Activated naive CD8-positive, alpha-beta T cell treated with anti-CD3 and anti-CD28 coated beads for 36 hours (primary cell): ENCODE measurements at regions not wholly inside any gene's neighbourhood (a gene's known extent, or its start where the extent isn't known, plus 50 kb on each side); places are given as distances from the start of the nearest gene placed in this dataset.
A peak's percentile ranks its signal among the peaks of the same experiment; 100 is the strongest.

ENCODE experiments used
- DNase-seq: peaks from one replicate; pipeline ENCODE4 v3.0.0; 2021
- H3K27ac Mint-ChIP-seq: one replicate; pipeline ENCODE4 v1.8.0; 2022; ENCODE audit warnings: mild to moderate bottlenecking, moderate library complexity, mixed read lengths
- H3K27me3 Mint-ChIP-seq: one replicate; pipeline ENCODE4 v1.8.0; 2022; ENCODE audit warnings: mild to moderate bottlenecking, mixed read lengths
- H3K36me3 Mint-ChIP-seq: one replicate; pipeline ENCODE4 v1.8.0; 2021; ENCODE audit warnings: mild to moderate bottlenecking, mixed read lengths
- H3K4me1 Mint-ChIP-seq: one replicate; pipeline ENCODE4 v1.8.0; 2021; ENCODE audit warnings: mixed read lengths
- H3K4me3 Mint-ChIP-seq: one replicate; pipeline ENCODE4 v1.8.0; 2022; ENCODE audit warnings: mild to moderate bottlenecking, moderate library complexity, mixed read lengths
- H3K9me3 Mint-ChIP-seq: one replicate; pipeline ENCODE4 v1.8.0; 2022; ENCODE audit warnings: mixed read lengths

GRCh38 chr10:83678850-83679249 is 460.5 kb upstream of the GHITM start:
- no peak for DNase-seq
- no peaks in the 10 kb centered on the region for H3K36me3 Mint-ChIP-seq
- H3K27me3 Mint-ChIP-seq = no peaks in the 10 kb centered on the region
- H3K4me3 Mint-ChIP-seq = no peak overlapping the region
- peaks cover 11% of the 10 kb centered on the region for H3K4me1 Mint-ChIP-seq
- H3K9me3 Mint-ChIP-seq = peaks cover 3% of the 10 kb centered on the region
- no peak overlapping the region for H3K27ac Mint-ChIP-seq

DNA sequence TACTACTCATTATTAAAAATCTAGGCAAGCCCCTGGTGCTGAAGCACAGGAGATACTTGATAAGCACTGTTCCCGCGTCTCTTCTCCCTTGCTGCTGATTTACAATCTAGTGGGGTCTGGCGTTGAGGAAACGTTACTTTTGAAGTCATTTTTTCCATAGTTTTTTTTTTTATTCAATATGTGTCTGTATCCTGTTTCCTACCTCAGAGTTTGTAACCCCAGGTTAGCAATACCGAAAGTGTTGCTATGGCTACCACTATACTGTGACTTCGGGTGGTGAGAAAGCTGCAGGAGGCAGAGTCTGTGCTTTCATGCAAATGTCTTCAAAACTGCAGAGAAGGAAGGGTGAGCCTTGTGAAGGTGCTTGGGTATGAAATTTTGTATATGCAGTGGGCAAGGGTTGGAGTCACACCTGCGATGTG is 458.8 kb upstream of the GHITM start:
- Mint-ChIP-seq H3K27me3 (no peaks in the 10 kb centered on the region), H3K36me3 (no peaks in the 10 kb centered on the region), H3K27ac (no peak overlapping the region), H3K4me3 (no peak overlapping the region), H3K4me1 (peaks cover 11% of the 10 kb centered on the region), H3K9me3 (peaks cover 3% of the 10 kb centered on the region)
- DNase-seq = peak; percentile 18

DNA sequence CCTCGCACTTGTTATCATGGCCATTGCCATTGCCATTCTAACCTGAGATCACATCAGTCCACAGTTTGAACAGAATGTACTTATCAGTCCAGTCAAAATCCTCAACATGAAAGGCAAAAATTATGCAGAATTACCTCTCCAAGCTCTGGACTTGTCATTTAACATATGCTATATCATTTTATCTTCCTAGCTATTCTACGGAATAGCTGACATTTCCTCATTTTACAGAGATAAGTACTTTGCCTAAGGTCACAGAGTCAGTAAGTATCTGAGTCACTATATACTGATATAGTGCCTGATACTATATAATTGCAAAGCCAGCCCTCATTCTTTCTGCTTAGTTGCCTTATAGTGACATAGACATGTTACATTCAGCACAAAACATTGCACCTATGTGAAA is 456.9 kb upstream of the GHITM start:
- Mint-ChIP-seq H3K27me3 (no peaks in the 10 kb centered on the region), H3K9me3 (peaks cover 3% of the 10 kb centered on the region), H3K36me3 (no peaks in the 10 kb centered on the region), H3K27ac (no peak overlapping the region), H3K4me3 (no peak overlapping the region), H3K4me1 (peaks cover 11% of the 10 kb centered on the region)
- DNase-seq = no peak

DNA sequence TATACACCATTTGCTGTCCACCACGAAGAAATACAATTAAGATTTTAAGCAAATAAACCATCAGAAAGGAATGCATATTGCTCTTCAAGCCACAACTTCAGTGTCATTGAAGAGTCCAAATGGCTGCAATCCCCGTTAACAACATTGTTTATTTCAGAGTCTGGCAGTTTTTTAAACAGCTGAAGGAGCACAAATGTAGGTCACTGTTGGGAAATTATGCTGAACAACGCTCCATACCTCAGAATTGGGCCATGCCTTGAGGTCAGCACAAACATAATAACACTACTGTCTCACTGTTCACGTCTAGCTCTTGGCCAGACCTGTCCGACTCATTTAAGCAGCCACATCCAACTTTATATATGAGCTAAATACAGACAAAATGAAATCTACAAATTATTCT is 453.9 kb upstream of the GHITM start:
- Mint-ChIP-seq H3K36me3 (no peaks in the 10 kb centered on the region), H3K27me3 (no peaks in the 10 kb centered on the region), H3K4me1 (peaks cover 5% of the 10 kb centered on the region), H3K9me3 (no peaks in the 10 kb centered on the region), H3K4me3 (no peak overlapping the region), H3K27ac (no peak overlapping the region)
- no peak for DNase-seq

- no peak for DNase-seq
- H3K27me3 Mint-ChIP-seq = no peaks in the 10 kb centered on the region
- H3K27ac Mint-ChIP-seq = no peak overlapping the region
- H3K9me3 Mint-ChIP-seq = peaks cover 4% of the 10 kb centered on the region
- H3K36me3 Mint-ChIP-seq = no peaks in the 10 kb centered on the region
- H3K4me3 Mint-ChIP-seq = no peak overlapping the region
- no peaks in the 10 kb centered on the region for H3K4me1 Mint-ChIP-seq
Measured at GRCh38 chr10:83691791-83692596, 447.3 kb upstream of the GHITM start.

- no peak overlapping the region for H3K4me3 Mint-ChIP-seq
- no peak for DNase-seq
- H3K36me3 Mint-ChIP-seq = no peaks in the 10 kb centered on the region
- H3K4me1 Mint-ChIP-seq = no peaks in the 10 kb centered on the region
- H3K27me3 Mint-ChIP-seq = no peaks in the 10 kb centered on the region
- H3K9me3 Mint-ChIP-seq = peaks cover 11% of the 10 kb centered on the region
- H3K27ac Mint-ChIP-seq = no peak overlapping the region
Measured at GRCh38 chr10:83698899-83699298, 440.4 kb upstream of the GHITM start.

GRCh38 chr10:83701799-83702198 is 437.5 kb upstream of the GHITM start:
- Mint-ChIP-seq H3K36me3 (no peaks in the 10 kb centered on the region), H3K4me3 (no peak overlapping the region), H3K27me3 (no peaks in the 10 kb centered on the region), H3K9me3 (peaks cover 7% of the 10 kb centered on the region), H3K27ac (no peak overlapping the region), H3K4me1 (no peaks in the 10 kb centered on the region)
- no peak for DNase-seq

DNA sequence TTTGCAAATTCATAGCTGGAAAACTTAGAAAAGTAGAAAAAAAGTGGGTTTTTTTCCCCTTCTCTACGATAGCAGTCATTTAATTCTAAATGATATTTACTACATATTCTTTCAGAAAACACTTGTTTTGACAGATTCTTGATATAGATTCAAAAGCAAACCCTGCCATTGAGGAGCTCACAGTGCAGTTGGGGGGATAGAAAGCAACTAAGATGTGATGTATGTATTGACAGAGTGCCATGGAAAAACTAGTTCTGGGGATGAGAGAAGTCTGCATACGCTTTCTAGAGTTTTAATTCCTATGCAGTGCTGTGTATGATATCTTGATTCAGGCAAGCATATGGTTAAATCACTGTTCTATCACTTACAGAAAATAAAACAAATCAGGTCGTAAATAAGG is 436.6 kb upstream of the GHITM start:
- Mint-ChIP-seq H3K4me1 (no peaks in the 10 kb centered on the region), H3K9me3 (peaks cover 7% of the 10 kb centered on the region), H3K27ac (no peak overlapping the region), H3K4me3 (no peak overlapping the region), H3K27me3 (no peaks in the 10 kb centered on the region), H3K36me3 (no peaks in the 10 kb centered on the region)
- no peak for DNase-seq

GRCh38 chr10:83706120-83706519 is 433.2 kb upstream of the GHITM start:
- Mint-ChIP-seq H3K36me3 (no peaks in the 10 kb centered on the region), H3K4me3 (no peak overlapping the region), H3K27me3 (no peaks in the 10 kb centered on the region), H3K9me3 (peaks cover 7% of the 10 kb centered on the region), H3K4me1 (no peaks in the 10 kb centered on the region), H3K27ac (no peak overlapping the region)
- no peak for DNase-seq

DNA sequence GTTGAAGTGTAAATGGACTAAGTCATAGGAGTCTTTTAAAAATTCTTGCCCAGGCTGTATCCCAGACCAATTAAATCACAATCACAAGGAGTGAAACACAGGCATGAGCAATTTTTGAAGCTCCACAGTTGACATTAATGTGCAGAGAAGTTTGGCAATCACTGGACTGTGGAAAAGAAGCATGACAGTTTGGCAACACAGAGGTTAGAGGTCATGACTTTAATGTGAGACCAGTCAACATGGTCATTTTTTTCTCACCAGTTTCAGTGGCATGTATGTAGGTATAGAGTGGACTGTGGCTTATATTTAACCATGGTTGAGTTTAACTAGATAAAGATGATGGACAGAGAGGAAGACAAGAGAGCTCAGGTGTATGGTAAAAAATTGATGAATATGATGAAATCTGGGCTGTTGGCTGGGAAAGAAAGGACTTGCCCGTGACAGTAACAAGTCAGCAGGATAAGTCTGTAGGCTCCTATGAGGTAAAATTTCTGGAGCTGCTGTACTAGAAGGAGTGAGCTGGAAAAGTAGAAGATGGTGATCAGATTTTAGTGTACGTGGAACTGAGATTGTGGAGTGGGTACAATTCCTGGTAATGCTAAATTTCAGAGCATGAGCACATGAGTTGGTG is 432.2 kb upstream of the GHITM start:
- DNase-seq = no peak
- peaks cover 5% of the 10 kb centered on the region for H3K9me3 Mint-ChIP-seq
- no peaks in the 10 kb centered on the region for H3K4me1 Mint-ChIP-seq
- no peak overlapping the region for H3K27ac Mint-ChIP-seq
- H3K4me3 Mint-ChIP-seq = no peak overlapping the region
- no peaks in the 10 kb centered on the region for H3K27me3 Mint-ChIP-seq
- H3K36me3 Mint-ChIP-seq = no peaks in the 10 kb centered on the region

DNA sequence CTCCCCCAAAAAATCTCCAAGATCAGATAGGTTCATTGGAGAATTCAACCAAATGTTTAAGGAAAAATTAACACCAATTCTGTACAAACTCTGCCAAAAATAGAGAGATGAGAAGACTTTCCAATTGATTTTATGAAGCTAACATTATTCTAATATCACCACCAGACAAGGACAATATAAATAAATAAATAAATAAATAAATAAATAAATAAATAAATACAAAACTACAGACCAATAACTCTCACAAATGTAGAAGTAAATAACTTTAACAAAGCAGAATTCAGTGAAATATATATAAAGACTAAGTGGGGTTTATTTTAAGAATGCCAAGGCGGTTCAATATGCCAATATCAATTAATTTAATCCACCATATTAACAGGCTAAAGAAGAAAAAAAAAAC is 425.9 kb upstream of the GHITM start:
- H3K27me3 Mint-ChIP-seq = no peaks in the 10 kb centered on the region
- H3K27ac Mint-ChIP-seq = no peak overlapping the region
- H3K9me3 Mint-ChIP-seq = no peaks in the 10 kb centered on the region
- no peak overlapping the region for H3K4me3 Mint-ChIP-seq
- DNase-seq = no peak
- H3K36me3 Mint-ChIP-seq = no peaks in the 10 kb centered on the region
- no peaks in the 10 kb centered on the region for H3K4me1 Mint-ChIP-seq

DNA sequence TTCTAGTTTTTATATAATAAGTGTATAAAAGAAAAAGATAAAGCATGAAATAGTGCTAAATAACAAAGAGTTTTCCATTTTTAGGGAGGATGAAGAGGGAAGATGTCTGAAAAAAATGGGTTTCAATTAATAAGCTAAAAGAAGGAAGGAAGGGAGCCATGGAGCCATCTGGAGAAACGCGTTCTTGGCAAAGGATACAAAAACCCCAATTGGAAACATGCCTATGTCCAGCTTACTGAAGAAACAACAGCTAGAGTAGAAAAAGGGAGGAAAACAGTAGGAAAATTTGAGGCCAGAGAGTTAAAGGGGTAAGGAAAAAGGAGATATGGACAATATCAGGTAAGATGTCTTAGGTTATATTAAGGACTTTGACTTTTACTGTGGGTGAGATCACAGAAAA is 416.2 kb upstream of the GHITM start:
- H3K4me1 Mint-ChIP-seq = no peaks in the 10 kb centered on the region
- no peaks in the 10 kb centered on the region for H3K27me3 Mint-ChIP-seq
- H3K9me3 Mint-ChIP-seq = no peaks in the 10 kb centered on the region
- H3K36me3 Mint-ChIP-seq = no peaks in the 10 kb centered on the region
- no peak overlapping the region for H3K4me3 Mint-ChIP-seq
- DNase-seq = no peak
- no peak overlapping the region for H3K27ac Mint-ChIP-seq

DNA sequence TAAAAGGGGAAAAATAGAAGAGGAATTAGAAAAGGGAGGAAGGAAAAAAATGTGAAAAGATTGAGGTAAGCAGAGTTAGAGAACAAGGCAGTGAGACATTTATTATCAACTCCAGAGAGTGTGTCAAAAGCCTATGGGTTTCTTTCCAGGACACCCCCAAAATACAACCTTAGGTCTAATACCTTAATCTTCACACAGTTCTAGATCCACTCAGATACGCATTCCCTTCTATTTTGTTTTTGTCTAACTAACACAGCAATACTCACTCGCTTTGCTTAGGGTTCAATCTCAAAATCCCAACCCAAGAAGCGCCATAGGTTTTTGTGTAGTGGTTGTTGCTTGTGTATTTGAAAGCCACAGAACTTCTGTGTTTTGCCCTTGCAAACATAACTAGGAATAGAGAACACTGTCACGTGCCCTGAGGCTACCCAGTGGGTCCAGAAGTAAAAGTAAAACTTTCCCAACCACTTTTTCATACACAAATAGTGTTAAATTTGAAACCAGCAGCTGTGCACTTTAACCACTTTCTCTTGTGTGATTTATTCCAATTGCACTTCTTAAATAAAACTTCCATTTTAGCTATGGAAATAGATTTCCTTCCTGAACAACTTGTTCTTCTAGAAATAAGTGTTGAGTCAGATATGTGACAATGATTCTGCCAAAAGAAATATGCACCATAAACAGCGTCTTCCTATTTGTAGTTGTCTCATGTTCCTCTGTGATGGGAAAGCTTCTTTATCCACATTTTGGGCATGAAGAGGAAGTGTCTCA is 414.7 kb upstream of the GHITM start:
- Mint-ChIP-seq H3K27me3 (no peaks in the 10 kb centered on the region), H3K27ac (no peak overlapping the region), H3K9me3 (no peaks in the 10 kb centered on the region), H3K4me3 (no peak overlapping the region), H3K4me1 (no peaks in the 10 kb centered on the region), H3K36me3 (no peaks in the 10 kb centered on the region)
- no peak for DNase-seq

- Mint-ChIP-seq H3K4me3 (no peak overlapping the region), H3K27me3 (no peaks in the 10 kb centered on the region), H3K36me3 (no peaks in the 10 kb centered on the region), H3K4me1 (no peaks in the 10 kb centered on the region), H3K9me3 (no peaks in the 10 kb centered on the region), H3K27ac (no peak overlapping the region)
- no peak for DNase-seq
Measured at GRCh38 chr10:83725567-83725966, 413.7 kb upstream of the GHITM start.

DNA sequence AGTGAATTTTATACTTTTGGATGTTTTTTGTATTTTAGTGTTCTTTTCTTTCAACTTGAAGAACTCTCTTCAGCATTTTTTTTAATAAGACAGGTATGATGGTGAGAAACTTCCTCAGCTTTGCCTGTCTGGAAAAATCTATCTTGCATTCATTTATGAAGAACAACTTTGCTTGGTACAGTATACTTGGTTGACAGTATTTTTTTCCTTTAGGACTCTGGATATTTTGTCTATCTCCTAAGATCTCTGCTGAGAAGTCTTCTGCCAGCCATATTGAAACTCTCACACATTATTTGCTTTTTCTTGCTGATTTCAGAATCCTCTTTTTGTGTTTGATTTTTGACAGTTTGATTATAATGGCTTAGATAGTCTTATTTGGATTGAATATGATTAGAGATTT is 405.0 kb upstream of the GHITM start:
- no peak overlapping the region for H3K27ac Mint-ChIP-seq
- H3K4me1 Mint-ChIP-seq = no peaks in the 10 kb centered on the region
- H3K27me3 Mint-ChIP-seq = no peaks in the 10 kb centered on the region
- no peak for DNase-seq
- no peak overlapping the region for H3K4me3 Mint-ChIP-seq
- H3K36me3 Mint-ChIP-seq = no peaks in the 10 kb centered on the region
- H3K9me3 Mint-ChIP-seq = peaks cover 14% of the 10 kb centered on the region
